ENCODE measurements at regions not wholly inside any gene's neighbourhood (a gene's known extent, or its start where the extent isn't known, plus 50 kb on each side); places are given as distances from the start of the nearest gene placed in this dataset.
"Not testable (repeated sequence)": the region's sequence is repeated elsewhere in the genome, so short reads cannot be mapped to it uniquely, and the experiment has no call there.

- TF ChIP-seq CTCF (conservative IDR thresholded peaks at IDR 0.05; ENCODE audit: control insufficient read depth, insufficient read depth, low read depth, low read length), result no peak
- H3K4me3 ChIP-seq (ENCODE audit: control insufficient read depth, low read depth, low read length), result no peak overlapping the region
- no peak for DNase-seq (ENCODE audit: low read depth)
These were observed 123.8 kb downstream of the LUZP4 start for GRCh38 chrX:115413246-115413878.

- H3K4me3 ChIP-seq (ENCODE audit: control insufficient read depth, low read depth, low read length), result no peak overlapping the region
- TF ChIP-seq CTCF (conservative IDR thresholded peaks at IDR 0.05; ENCODE audit: control insufficient read depth, insufficient read depth, low read depth, low read length), result no peak
- no peak for DNase-seq (ENCODE audit: low read depth)
These were observed 129.6 kb downstream of the LUZP4 start for GRCh38 chrX:115419069-115419468.

GRCh38 chrX:115423086-115423485, 133.6 kb downstream of the LUZP4 start:
- H3K4me3 ChIP-seq (ENCODE audit: control insufficient read depth, low read depth, low read length), result no peak overlapping the region
- TF ChIP-seq CTCF (conservative IDR thresholded peaks at IDR 0.05; ENCODE audit: control insufficient read depth, insufficient read depth, low read depth, low read length), result no peak
- no peak for DNase-seq (ENCODE audit: low read depth)

- DNase-seq (ENCODE audit: low read depth), result no peak
- H3K4me3 ChIP-seq (ENCODE audit: control insufficient read depth, low read depth, low read length), result no peak overlapping the region
- no peak for TF ChIP-seq CTCF (conservative IDR thresholded peaks at IDR 0.05; ENCODE audit: control insufficient read depth, insufficient read depth, low read depth, low read length)
These were observed 135.6 kb upstream of the PLS3 start for GRCh38 chrX:115425359-115425758.

- DNase-seq (ENCODE audit: low read depth), result no peak
- no peak overlapping the region for H3K4me3 ChIP-seq (ENCODE audit: control insufficient read depth, low read depth, low read length)
- TF ChIP-seq CTCF (conservative IDR thresholded peaks at IDR 0.05; ENCODE audit: control insufficient read depth, insufficient read depth, low read depth, low read length), result no peak
These were observed 133.0 kb upstream of the PLS3 start for GRCh38 chrX:115427861-115428410.

- not testable (repeated sequence) for DNase-seq (ENCODE audit: low read depth); H3K4me3 ChIP-seq (ENCODE audit: control insufficient read depth, low read depth, low read length)
These were observed 126.1 kb upstream of the PLS3 start for GRCh38 chrX:115434834-115435233.

- no peak for DNase-seq (ENCODE audit: low read depth)
- TF ChIP-seq CTCF (conservative IDR thresholded peaks at IDR 0.05; ENCODE audit: control insufficient read depth, insufficient read depth, low read depth, low read length), result no peak
- H3K4me3 ChIP-seq (ENCODE audit: control insufficient read depth, low read depth, low read length), result no peak overlapping the region
These were observed 123.0 kb upstream of the PLS3 start for GRCh38 chrX:115437841-115438595.
